Loucy (cell line): ENCODE measurements at regions not wholly inside any gene's neighbourhood (a gene's known extent, or its start where the extent isn't known, plus 50 kb on each side); places are given as distances from the start of the nearest gene placed in this dataset.

Source experiments
- H2AFZ ChIP-seq: fragments of 200-600 bp; sonication (generic); 2 replicates; pipeline ENCODE4 v1.6.0; 2016; ENCODE audit warnings: antibody characterized with exemption, mild to moderate bottlenecking, low read length, moderate library complexity
- H3F3A ChIP-seq: fragments of 200-600 bp; 2 replicates; pipeline ENCODE4 v1.6.0; 2016; ENCODE audit warnings: antibody characterized with exemption, low read depth, mild to moderate bottlenecking
- H3K27me3 ChIP-seq: fragments of 200-600 bp; sonication (generic); 2 replicates; pipeline ENCODE4 v1.6.1; 2014; ENCODE audit warnings: low read length, mild to moderate bottlenecking; ENCODE audit not compliant: insufficient read depth, poor library complexity, severe bottlenecking
- H3K36me3 ChIP-seq: fragments of 200-600 bp; sonication (generic); 2 replicates; pipeline ENCODE4 v1.6.1; 2016; ENCODE audit warnings: low read length; ENCODE audit not compliant: insufficient read depth
- H3K4me1 ChIP-seq: fragments of 200-600 bp; sonication (generic); 2 replicates; pipeline ENCODE4 v1.5.1; 2014; ENCODE audit warnings: low read length, mild to moderate bottlenecking; ENCODE audit not compliant: insufficient read depth, poor library complexity, severe bottlenecking
- H3K4me2 ChIP-seq: fragments of 200-600 bp; sonication (generic); 2 replicates; pipeline ENCODE4 v1.6.0; 2014; ENCODE audit warnings: antibody characterized with exemption, low read length, low read depth, mild to moderate bottlenecking; ENCODE audit not compliant: poor library complexity, severe bottlenecking
- H3K4me3 ChIP-seq: fragments of 200-600 bp; sonication (generic); 2 replicates; pipeline ENCODE4 v1.5.1; 2014; ENCODE audit warnings: low read length, mild to moderate bottlenecking, mixed read lengths; ENCODE audit not compliant: poor library complexity, severe bottlenecking
- H3K79me2 ChIP-seq: fragments of 200-600 bp; sonication (generic); 2 replicates; pipeline ENCODE4 v1.6.1; 2014; ENCODE audit warnings: low read length; ENCODE audit not compliant: insufficient read depth
- H3K9ac ChIP-seq: fragments of 200-600 bp; sonication (generic); 2 replicates; pipeline ENCODE4 v1.6.0; 2014; ENCODE audit warnings: mild to moderate bottlenecking, low read depth, low read length, moderate library complexity; ENCODE audit not compliant: poor library complexity, severe bottlenecking
- H3K9me2 ChIP-seq: fragments of 200-600 bp; sonication (generic); replicated peaks from 2 replicates; pipeline ENCODE4 v1.6.1; 2016; ENCODE audit warnings: low read depth, low read length, mixed read lengths
- H3K9me3 ChIP-seq: fragments of 200-600 bp; sonication (generic); 2 replicates; pipeline ENCODE4 v1.6.1; 2014; ENCODE audit warnings: mild to moderate bottlenecking, antibody characterized with exemption, low read length, low read depth; ENCODE audit not compliant: insufficient read depth
- H4K20me1 ChIP-seq: fragments of 200-600 bp; sonication (generic); 2 replicates; pipeline ENCODE4 v1.6.0; 2014; ENCODE audit warnings: antibody characterized with exemption, low read length, mild to moderate bottlenecking; ENCODE audit not compliant: insufficient read depth, poor library complexity, severe bottlenecking
- CTCF ChIP-seq: fragments of 200-600 bp; sonication (generic); conservative IDR thresholded peaks from 2 replicates; pipeline ENCODE4 v1.5.1; 2014; ENCODE audit warnings: mild to moderate bottlenecking, antibody characterized with exemption, low read length
- EZH2phosphoT487 ChIP-seq: fragments of 200-600 bp; IDR thresholded peaks from 2 replicates; pipeline ENCODE4 v1.6.1; 2018; ENCODE audit warnings: antibody characterized with exemption, mild to moderate bottlenecking, moderate library complexity, borderline replicate concordance

- Histone ChIP-seq H4K20me1 (no peaks in the 10 kb centered on the region), H2AFZ (no peak overlapping the region), H3K4me2 (no peak overlapping the region), H3K9me2 (no peaks in the 10 kb centered on the region), H3K36me3 (no peaks in the 10 kb centered on the region), H3K79me2 (no peaks in the 10 kb centered on the region), H3K4me1 (no peaks in the 10 kb centered on the region), H3K9me3 (no peaks in the 10 kb centered on the region), H3K4me3 (no peak overlapping the region), H3K27me3 (no peaks in the 10 kb centered on the region), H3F3A (no peaks in the 10 kb centered on the region), H3K9ac (no peak overlapping the region)
- TF ChIP-seq CTCF = no peak
- TF ChIP-seq EZH2phosphoT487 = no peak
Measured at GRCh38 chr12:87074781-87075180, 818.6 kb upstream of the MGAT4C start.

- no peak overlapping the region for H3K9ac ChIP-seq
- H3F3A ChIP-seq = no peaks in the 10 kb centered on the region
- H3K4me1 ChIP-seq = no peaks in the 10 kb centered on the region
- H3K9me3 ChIP-seq = no peaks in the 10 kb centered on the region
- TF ChIP-seq EZH2phosphoT487 = no peak
- no peak for TF ChIP-seq CTCF
- H3K4me3 ChIP-seq = no peak overlapping the region
- H3K79me2 ChIP-seq = no peaks in the 10 kb centered on the region
- no peaks in the 10 kb centered on the region for H3K27me3 ChIP-seq
- no peak overlapping the region for H2AFZ ChIP-seq
- H3K4me2 ChIP-seq = no peak overlapping the region
- no peaks in the 10 kb centered on the region for H4K20me1 ChIP-seq
- no peaks in the 10 kb centered on the region for H3K9me2 ChIP-seq
- no peaks in the 10 kb centered on the region for H3K36me3 ChIP-seq
Measured at GRCh38 chr12:87066326-87066725, 810.1 kb upstream of the MGAT4C start.

GRCh38 chr12:87059231-87059630 lies 803.0 kb upstream of the MGAT4C start:
- Histone ChIP-seq H3K4me2 (no peak overlapping the region), H2AFZ (no peak overlapping the region), H3K36me3 (no peaks in the 10 kb centered on the region), H4K20me1 (no peaks in the 10 kb centered on the region), H3F3A (no peaks in the 10 kb centered on the region), H3K4me1 (no peaks in the 10 kb centered on the region), H3K79me2 (no peaks in the 10 kb centered on the region), H3K9me2 (no peaks in the 10 kb centered on the region), H3K4me3 (no peak overlapping the region), H3K27me3 (no peaks in the 10 kb centered on the region), H3K9me3 (no peaks in the 10 kb centered on the region), H3K9ac (no peak overlapping the region)
- TF ChIP-seq CTCF (no peak), EZH2phosphoT487 (no peak)
